BE2C (cell line): ENCODE measurements at regions not wholly inside any gene's neighbourhood (a gene's known extent, or its start where the extent isn't known, plus 50 kb on each side); places are given as distances from the start of the nearest gene placed in this dataset.

Experiments used
- DNase-seq: peaks from one replicate; pipeline ENCODE4 v3.0.0-alpha.2; 2020
- H3K27me3 ChIP-seq: fragments of 250-450 bp; sonication (Bioruptor Pico); 2 replicates; pipeline ENCODE4 v1.5.1; 2020; ENCODE audit warnings: mild to moderate bottlenecking
- H3K36me3 ChIP-seq: fragments of 250-450 bp; sonication (Bioruptor Pico); 2 replicates; pipeline ENCODE4 v1.5.1; 2020; ENCODE audit warnings: mild to moderate bottlenecking
- H3K4me1 ChIP-seq: fragments of 250-450 bp; sonication (Bioruptor Pico); 2 replicates; pipeline ENCODE4 v1.5.1; 2020
- H3K4me3 ChIP-seq: 2 replicates; pipeline ENCODE4 v1.5.1; 2011; ENCODE audit warnings: low read depth, low read length
- H3K9me3 ChIP-seq: fragments of 250-450 bp; sonication (Bioruptor Pico); 2 replicates; pipeline ENCODE4 v1.5.1; 2020
- TF ChIP-seq, protein P1 (sequence below): IDR thresholded peaks from 2 replicates; pipeline ENCODE4 v1.5.1; 2012; ENCODE audit warnings: mild to moderate bottlenecking, low read depth, low read length

DNA sequence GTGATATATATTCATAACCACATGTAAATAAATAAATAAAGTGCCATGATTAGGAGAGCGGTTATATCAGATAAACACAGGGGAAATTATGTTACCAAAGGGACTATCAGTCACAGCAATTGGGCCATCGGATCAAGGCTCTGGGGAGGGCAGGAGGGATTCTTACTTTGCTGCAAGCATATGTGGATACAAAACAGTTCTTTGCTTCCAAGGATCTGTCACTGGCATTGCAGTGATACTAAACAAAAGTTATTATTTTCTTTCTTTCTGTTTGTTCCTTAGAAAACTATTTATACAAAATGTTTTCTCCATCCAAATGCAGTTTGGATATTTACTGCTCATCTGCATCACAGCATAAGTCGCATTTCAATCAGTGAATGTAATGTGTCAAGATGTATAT is 188.4 kb upstream of the MGMT start:
- DNase-seq: no peak
- Histone ChIP-seq H3K4me3 (no peak overlapping the region), H3K27me3 (no peaks in the 10 kb centered on the region), H3K36me3 (no peaks in the 10 kb centered on the region), H3K4me1 (no peaks in the 10 kb centered on the region), H3K9me3 (no peaks in the 10 kb centered on the region)
- TF ChIP-seq, protein P1, sequence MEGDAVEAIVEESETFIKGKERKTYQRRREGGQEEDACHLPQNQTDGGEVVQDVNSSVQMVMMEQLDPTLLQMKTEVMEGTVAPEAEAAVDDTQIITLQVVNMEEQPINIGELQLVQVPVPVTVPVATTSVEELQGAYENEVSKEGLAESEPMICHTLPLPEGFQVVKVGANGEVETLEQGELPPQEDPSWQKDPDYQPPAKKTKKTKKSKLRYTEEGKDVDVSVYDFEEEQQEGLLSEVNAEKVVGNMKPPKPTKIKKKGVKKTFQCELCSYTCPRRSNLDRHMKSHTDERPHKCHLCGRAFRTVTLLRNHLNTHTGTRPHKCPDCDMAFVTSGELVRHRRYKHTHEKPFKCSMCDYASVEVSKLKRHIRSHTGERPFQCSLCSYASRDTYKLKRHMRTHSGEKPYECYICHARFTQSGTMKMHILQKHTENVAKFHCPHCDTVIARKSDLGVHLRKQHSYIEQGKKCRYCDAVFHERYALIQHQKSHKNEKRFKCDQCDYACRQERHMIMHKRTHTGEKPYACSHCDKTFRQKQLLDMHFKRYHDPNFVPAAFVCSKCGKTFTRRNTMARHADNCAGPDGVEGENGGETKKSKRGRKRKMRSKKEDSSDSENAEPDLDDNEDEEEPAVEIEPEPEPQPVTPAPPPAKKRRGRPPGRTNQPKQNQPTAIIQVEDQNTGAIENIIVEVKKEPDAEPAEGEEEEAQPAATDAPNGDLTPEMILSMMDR: no peak

DNA sequence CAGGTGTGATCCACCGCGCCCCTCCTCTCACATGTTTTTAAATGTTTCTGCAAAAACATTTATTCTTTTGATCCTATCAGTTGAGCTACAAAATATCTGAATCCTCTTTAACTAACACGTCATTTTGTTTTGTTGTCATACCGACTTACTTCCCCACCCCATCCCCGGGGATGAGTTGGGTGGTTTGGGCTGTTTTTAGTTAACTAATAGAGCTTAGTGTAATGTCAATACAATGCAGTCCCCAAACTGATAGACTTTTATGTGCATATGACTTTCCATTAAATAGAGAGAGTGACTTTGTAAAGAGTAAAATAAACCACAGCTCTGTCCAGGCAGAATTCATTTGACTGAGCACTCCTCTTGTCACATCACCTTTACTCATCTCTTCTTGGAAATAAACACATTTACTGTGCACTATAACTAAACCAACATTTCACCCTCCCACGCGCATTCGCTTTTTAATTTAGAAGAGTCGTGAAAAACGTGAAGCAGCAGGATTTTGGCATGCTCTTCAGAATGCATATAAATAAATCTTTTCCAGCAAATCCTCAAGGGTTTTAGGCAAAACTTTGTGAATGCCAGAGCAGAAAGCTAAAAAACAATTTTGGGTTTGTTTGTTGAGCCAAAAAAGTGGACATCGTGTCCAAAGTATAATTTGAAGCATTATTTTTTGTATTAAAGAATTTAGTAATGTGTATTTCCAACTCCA is 187.4 kb upstream of the MGMT start:
- TF ChIP-seq, protein P1: no peak
- no peak overlapping the region for H3K4me3 ChIP-seq
- H3K36me3 ChIP-seq: no peaks in the 10 kb centered on the region
- H3K9me3 ChIP-seq: no peaks in the 10 kb centered on the region
- DNase-seq: no peak
- H3K4me1 ChIP-seq: no peaks in the 10 kb centered on the region
- H3K27me3 ChIP-seq: no peaks in the 10 kb centered on the region

DNA sequence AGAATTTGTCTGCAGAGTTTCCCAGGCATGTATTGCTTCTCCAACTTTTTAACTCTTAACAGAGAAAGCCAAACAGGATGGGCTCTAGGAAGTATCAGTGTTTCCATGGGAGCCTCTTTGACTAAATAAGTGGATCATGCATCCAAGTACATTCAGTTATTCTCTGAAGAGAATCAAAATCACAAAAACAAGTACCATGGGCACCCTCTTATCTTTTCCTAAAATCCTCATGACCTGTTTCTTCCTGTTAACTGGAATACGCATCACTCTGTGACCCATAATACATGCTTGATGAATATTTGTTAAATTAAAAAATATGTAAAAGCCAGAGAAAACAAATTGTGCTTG is 186.9 kb upstream of the MGMT start:
- Histone ChIP-seq H3K9me3 (no peaks in the 10 kb centered on the region), H3K27me3 (no peaks in the 10 kb centered on the region), H3K4me3 (no peak overlapping the region), H3K4me1 (no peaks in the 10 kb centered on the region), H3K36me3 (no peaks in the 10 kb centered on the region)
- TF ChIP-seq, protein P1: no peak
- no peak for DNase-seq

DNA sequence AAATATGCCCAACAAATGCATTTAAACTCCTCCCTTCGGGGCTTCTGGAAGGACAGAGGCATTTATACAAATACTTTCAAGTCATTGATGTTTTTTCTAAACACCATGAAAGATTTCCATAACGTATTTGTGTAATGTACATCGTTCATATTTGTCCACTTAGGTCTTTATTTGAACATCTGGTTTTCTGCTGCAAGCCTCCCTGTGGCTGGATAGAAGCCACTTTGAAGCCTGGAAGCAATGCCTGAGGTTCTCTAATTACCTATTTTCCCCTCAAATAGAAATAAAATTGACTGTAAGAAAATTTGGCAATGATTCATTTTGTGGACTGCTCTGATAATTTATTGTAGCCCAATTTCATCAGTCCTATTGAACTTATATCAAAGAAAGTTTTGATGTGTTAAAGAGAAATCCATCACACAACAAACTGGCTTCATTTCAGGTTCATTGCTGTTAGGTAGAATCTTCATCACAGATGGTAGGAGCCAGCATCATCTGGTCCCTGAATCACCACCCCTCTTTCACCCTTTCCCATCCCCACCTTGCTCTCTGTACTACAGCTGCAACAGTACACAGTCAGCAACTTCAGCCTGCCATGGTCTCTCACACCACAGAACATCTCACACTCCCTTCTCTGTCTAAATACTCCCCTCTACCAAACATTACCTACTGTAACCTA is 186.0 kb upstream of the MGMT start:
- no peaks in the 10 kb centered on the region for H3K9me3 ChIP-seq
- no peak overlapping the region for H3K4me3 ChIP-seq
- H3K27me3 ChIP-seq: no peaks in the 10 kb centered on the region
- TF ChIP-seq, protein P1: no peak
- no peak for DNase-seq
- H3K36me3 ChIP-seq: no peaks in the 10 kb centered on the region
- H3K4me1 ChIP-seq: no peaks in the 10 kb centered on the region

DNA sequence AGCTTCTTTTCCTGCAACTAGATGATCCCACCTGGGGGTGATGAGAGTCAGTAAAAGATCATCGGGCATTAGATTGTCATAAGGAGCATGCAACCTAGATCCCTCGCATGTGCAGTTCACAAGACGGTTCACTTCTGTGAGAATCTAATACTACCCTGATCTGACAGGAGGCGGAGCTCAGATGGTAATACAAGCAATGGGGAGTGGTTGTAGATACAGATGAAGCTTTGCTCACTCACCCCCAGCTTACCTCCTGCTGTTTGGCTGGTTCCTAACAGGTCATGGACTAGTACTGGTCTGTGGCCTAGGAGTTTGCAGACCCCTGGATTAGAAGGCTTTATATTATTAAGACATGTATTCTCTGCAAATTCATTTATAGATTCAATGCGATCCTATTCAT is 181.6 kb upstream of the MGMT start:
- H3K4me3 ChIP-seq: no peak overlapping the region
- no peaks in the 10 kb centered on the region for H3K27me3 ChIP-seq
- peaks cover 14% of the 10 kb centered on the region for H3K4me1 ChIP-seq
- H3K9me3 ChIP-seq: no peaks in the 10 kb centered on the region
- no peak for DNase-seq
- H3K36me3 ChIP-seq: no peaks in the 10 kb centered on the region
- TF ChIP-seq, protein P1: no peak

DNA sequence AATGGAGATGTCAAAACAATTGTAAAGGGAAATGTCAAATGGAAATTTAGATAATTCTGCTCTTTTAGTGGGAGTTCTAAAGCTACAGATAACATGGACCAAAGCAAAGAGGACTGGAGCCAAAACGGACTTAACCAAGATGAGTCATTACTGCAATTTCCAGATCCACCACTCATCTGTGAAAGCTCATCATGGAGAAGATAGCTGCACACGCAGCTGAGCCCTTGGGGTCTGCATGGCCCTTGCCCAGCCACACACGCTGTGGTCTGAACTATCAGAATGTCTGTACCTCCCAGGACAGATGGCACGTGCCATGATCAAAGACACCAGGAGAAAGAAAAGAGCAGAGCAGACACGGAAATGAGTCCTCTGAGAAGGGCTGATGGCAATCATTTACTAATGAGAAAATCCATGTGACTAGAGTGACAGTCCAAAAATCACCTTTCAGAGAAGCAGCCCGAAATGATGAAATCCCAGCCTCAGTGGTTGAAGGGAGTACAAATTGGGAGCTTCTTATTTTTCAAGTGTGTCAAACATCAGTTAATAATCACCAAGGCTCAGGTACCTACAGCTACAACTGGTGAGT is 177.9 kb upstream of the MGMT start:
- Histone ChIP-seq H3K4me3 (peak overlapping the region; percentile 13; the same call in 1 of the 2 replicates), H3K36me3 (no peaks in the 10 kb centered on the region), H3K4me1 (peaks cover 14% of the 10 kb centered on the region), H3K27me3 (no peaks in the 10 kb centered on the region), H3K9me3 (no peaks in the 10 kb centered on the region)
- DNase-seq: peak; percentile 87
- TF ChIP-seq, protein P1: no peak
